HG03103 (cell line): ENCODE measurements at regions not wholly inside any gene's neighbourhood (a gene's known extent, or its start where the extent isn't known, plus 50 kb on each side); places are given as distances from the start of the nearest gene placed in this dataset.
"Not testable (repeated sequence)": the region's sequence is repeated elsewhere in the genome, so short reads cannot be mapped to it uniquely, and the experiment has no call there.

Source experiments
- ATAC-seq: cut with Tn5 transposase; IDR thresholded peaks from one replicate; pipeline ENCODE4 v1.9.1; 2021; ENCODE audit warnings: low read depth; ENCODE audit not compliant: unreplicated experiment

- no peak for ATAC-seq
Observed at GRCh38 chr6:14505401-14505800, 387.8 kb downstream of the CD83 start.

GRCh38 chr6:14506656-14507246 lies 389.2 kb downstream of the CD83 start:
- no peak for ATAC-seq

- no peak for ATAC-seq
Observed at GRCh38 chr6:14509120-14509519, 391.5 kb downstream of the CD83 start.

- no peak for ATAC-seq
Observed at GRCh38 chr6:14510038-14510437, 392.5 kb downstream of the CD83 start.

GRCh38 chr6:14511061-14511586 lies 393.6 kb downstream of the CD83 start:
- no peak for ATAC-seq

- ATAC-seq: no peak
Observed at GRCh38 chr6:14512246-14512645, 394.7 kb downstream of the CD83 start.

GRCh38 chr6:14513496-14514393 lies 396.2 kb downstream of the CD83 start:
- ATAC-seq: no peak

- ATAC-seq: no peak
Observed at GRCh38 chr6:14516956-14517355, 399.4 kb downstream of the CD83 start.

GRCh38 chr6:14517516-14518105 lies 400.0 kb downstream of the CD83 start:
- no peak for ATAC-seq

- ATAC-seq: no peak
Observed at GRCh38 chr6:14518515-14519217, 401.1 kb downstream of the CD83 start.

GRCh38 chr6:14520029-14520428 lies 402.5 kb downstream of the CD83 start:
- ATAC-seq: no peak

GRCh38 chr6:14520536-14520935 lies 403.0 kb downstream of the CD83 start:
- ATAC-seq: no peak

GRCh38 chr6:14521141-14521540 lies 403.6 kb downstream of the CD83 start:
- ATAC-seq: no peak

- ATAC-seq: not testable (repeated sequence)
Observed at GRCh38 chr6:14521861-14522260, 404.3 kb downstream of the CD83 start.

- no peak for ATAC-seq
Observed at GRCh38 chr6:14524319-14524718, 406.7 kb downstream of the CD83 start.

- ATAC-seq: no peak
Observed at GRCh38 chr6:14530385-14530784, 412.8 kb downstream of the CD83 start.

- no peak for ATAC-seq
Observed at GRCh38 chr6:14533446-14533845, 415.9 kb downstream of the CD83 start.

GRCh38 chr6:14537030-14537429 lies 419.5 kb downstream of the CD83 start:
- no peak for ATAC-seq

GRCh38 chr6:14540276-14540675 lies 422.7 kb downstream of the CD83 start:
- no peak for ATAC-seq

GRCh38 chr6:14540810-14541540 lies 423.4 kb downstream of the CD83 start:
- ATAC-seq: no peak
